IPS-15b (cell line): ENCODE measurements at regions not wholly inside any gene's neighbourhood (a gene's known extent, or its start where the extent isn't known, plus 50 kb on each side); places are given as distances from the start of the nearest gene placed in this dataset.

Source experiments
- H3K27me3 ChIP-seq: one replicate; pipeline ENCODE4 v1.6.1; 2013; ENCODE audit warnings: low read length; ENCODE audit not compliant: control insufficient read depth, insufficient read depth
- H3K36me3 ChIP-seq: one replicate; pipeline ENCODE4 v1.6.1; 2013; ENCODE audit warnings: low read length; ENCODE audit not compliant: control insufficient read depth, insufficient read depth
- H3K4me1 ChIP-seq: one replicate; pipeline ENCODE4 v1.6.1; 2013; ENCODE audit warnings: mild to moderate bottlenecking, low read length; ENCODE audit not compliant: control insufficient read depth, insufficient read depth
- H3K4me3 ChIP-seq: one replicate; pipeline ENCODE4 v1.5.1; 2013; ENCODE audit warnings: low read depth, low read length
- H3K9ac ChIP-seq: one replicate; pipeline ENCODE4 v1.6.1; 2013; ENCODE audit warnings: low read depth, mild to moderate bottlenecking, low read length
- H3K9me3 ChIP-seq: one replicate; pipeline ENCODE4 v1.6.1; 2013; ENCODE audit warnings: mild to moderate bottlenecking, low read length; ENCODE audit not compliant: control insufficient read depth, insufficient read depth

DNA sequence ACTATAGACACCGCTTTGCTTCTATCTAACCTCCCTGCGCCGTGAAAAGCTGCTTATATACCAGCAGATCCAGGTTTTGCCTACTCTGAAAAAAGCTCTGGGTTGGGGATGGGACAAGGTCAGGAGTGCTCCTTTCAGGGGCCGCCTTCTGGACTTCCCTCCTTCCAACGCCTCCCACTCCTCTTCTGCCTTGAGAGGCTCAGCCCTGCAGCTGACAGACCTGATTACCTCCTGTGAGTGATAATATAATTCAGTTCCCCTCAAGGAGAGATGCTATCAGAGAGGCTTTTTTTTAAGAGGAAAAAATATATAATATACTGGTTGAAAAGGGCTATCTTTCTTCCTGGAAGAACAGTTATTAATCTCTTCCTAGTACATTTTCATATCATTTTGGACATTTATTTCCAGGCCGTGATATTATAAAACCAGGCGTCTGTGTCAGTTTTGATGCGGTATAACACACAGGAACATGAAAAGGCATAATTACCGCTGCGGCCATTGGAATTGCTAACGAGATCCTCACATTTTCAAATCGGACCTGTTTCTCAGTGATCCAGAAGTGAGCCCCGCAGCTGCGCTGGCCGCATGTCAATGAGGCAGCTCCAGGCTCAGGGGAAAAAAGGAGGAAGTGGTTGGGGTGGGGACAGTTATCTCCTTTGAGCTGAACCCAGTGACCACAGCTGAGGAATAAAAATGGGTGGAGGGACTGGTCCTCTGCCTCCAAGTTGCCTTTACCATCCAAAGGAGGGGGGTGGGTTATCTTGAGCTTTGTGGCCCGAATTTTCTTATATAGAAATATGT, 457.1 kb downstream of the TYW1 start:
- Histone ChIP-seq H3K9ac (no peak overlapping the region), H3K9me3 (no peaks in the 10 kb centered on the region), H3K4me3 (no peak overlapping the region), H3K4me1 (no peaks in the 10 kb centered on the region), H3K36me3 (no peaks in the 10 kb centered on the region), H3K27me3 (no peaks in the 10 kb centered on the region)

DNA sequence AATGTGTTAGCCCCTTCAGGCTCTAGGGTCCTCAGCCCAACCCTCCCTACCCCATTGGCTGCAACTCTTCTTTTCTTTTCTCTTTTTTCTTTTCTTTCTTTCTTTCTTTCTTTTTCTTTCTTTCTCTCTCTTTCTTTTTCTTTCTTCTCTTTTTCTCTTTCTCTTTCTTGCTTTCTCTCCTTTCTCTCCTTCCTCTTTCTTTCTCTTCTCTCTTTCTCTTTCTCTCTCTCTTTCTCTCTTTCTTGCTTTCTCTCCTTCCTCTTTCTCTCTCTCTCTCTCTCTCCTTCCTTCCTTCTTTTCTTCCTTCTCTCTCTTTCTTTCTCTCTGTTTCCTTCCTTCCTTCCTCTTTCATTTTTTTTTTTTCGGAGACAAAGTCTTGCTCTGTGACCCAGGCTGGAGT, 458.9 kb downstream of the TYW1 start:
- Histone ChIP-seq H3K36me3 (no peaks in the 10 kb centered on the region), H3K9ac (no peak overlapping the region), H3K4me3 (no peak overlapping the region), H3K4me1 (no peaks in the 10 kb centered on the region), H3K27me3 (no peaks in the 10 kb centered on the region), H3K9me3 (no peaks in the 10 kb centered on the region)

DNA sequence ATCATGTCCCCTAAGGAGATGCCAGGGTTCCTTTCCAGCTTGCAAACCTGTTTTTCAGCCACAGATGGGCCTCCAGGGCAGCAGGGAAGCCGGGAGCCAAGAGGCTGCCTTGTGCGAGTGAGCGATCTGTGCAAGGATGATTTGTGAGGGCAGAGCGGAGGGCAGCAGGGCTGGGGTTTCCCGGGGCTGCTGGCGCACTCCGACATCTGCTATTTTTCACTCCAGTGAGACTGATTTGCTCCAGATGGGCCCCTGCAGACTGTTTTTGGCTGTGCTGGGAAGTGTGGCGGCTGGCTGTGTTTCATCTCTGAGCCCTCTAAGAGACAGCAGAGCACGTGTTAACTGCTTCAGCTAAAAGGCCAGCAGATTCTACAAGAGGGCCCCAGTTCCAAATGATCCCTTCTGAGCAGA, 466.2 kb downstream of the TYW1 start:
- Histone ChIP-seq H3K4me1 (no peaks in the 10 kb centered on the region), H3K9me3 (peaks cover 3% of the 10 kb centered on the region), H3K36me3 (no peaks in the 10 kb centered on the region), H3K4me3 (no peak overlapping the region), H3K27me3 (no peaks in the 10 kb centered on the region), H3K9ac (no peak overlapping the region)

DNA sequence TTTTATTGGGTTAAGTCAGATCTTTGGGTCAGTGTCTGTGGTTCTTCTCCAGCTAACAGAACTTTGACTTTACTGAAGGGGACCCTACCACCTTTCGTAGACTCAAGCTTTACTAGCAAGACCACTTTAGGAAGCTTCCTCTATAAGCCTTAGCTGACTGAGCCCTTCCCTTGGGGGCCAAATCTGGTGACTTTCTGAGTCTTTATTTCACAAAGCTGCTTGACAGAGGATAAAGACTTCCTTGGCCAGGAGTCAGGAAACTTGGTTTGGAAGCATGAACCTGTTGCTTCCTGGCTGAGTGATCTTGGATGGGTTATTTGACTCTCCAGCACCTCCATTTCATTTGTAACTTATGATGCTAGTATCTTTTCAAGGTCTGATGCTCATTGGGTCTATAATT, 466.7 kb downstream of the TYW1 start:
- H3K9me3 ChIP-seq: peaks cover 4% of the 10 kb centered on the region
- H3K4me3 ChIP-seq: no peak overlapping the region
- H3K4me1 ChIP-seq: no peaks in the 10 kb centered on the region
- no peaks in the 10 kb centered on the region for H3K36me3 ChIP-seq
- H3K9ac ChIP-seq: no peak overlapping the region
- H3K27me3 ChIP-seq: no peaks in the 10 kb centered on the region

DNA sequence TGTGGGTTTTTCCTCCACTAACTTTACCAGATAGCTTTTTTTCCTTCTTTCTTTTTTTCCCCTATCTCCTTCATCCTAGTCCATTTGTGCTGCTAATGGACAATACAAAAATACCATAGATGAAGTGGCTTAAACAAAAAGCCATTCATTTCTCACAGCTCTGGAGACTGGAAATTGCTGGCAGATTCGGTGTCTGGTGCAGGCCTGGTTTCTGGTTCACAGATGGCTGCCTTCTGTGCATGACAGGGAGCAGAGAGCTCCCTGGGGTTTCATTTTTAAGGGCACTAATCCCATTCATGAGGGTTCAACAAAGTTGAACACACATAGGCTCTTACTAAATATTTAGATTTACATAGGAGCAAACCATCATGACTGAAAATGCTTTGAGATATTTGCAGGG, 467.4 kb downstream of the TYW1 start:
- Histone ChIP-seq H3K9ac (no peak overlapping the region), H3K36me3 (no peaks in the 10 kb centered on the region), H3K9me3 (peaks cover 6% of the 10 kb centered on the region), H3K4me1 (no peaks in the 10 kb centered on the region), H3K27me3 (no peaks in the 10 kb centered on the region), H3K4me3 (no peak overlapping the region)

DNA sequence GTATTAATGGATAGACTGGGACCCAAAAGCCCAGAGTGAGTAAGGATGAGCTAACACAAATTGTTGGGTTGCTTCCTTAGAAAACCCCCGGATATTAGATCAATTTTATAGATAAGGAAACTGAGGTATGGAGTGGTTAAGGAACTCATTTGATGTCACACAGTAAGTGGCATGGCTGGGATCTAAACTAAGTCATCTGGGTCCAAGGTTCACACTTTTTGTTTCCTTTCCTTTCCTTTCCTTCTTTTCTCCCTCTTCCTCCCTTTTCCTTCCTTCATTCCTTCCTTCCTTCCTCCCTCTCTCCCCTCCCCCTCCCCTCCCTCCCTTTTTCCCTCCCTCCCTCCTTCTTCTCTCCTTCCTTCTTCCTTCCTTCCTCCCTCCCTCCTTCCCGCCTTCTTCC, 469.5 kb downstream of the TYW1 start:
- Histone ChIP-seq H3K9me3 (peaks cover 6% of the 10 kb centered on the region), H3K36me3 (no peaks in the 10 kb centered on the region), H3K4me1 (no peaks in the 10 kb centered on the region), H3K9ac (no peak overlapping the region), H3K4me3 (no peak overlapping the region), H3K27me3 (no peaks in the 10 kb centered on the region)

DNA sequence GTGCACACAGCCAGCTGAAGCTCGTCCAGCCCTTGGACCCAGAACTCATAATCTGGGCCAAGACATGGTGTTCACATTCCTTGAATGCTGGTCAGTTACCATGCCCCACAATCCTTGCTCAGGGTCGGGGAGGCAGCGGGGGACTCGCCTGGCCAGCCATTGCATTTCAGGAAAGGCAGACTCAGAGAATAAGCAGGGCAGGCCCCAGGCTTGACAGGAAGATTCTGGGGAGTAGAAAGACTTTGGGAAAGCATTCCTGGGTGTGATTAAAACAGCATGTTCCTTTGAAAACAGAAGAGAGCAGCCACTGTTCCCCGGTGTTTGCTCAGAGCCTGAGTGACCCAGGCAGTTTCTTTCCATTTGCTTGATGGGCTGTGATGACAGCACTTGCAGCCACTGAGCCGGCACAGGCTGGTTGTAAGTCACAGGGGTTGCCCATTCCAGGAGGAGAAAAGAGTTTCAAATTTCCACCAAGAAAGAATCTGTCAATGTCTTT, 473.7 kb downstream of the TYW1 start:
- no peaks in the 10 kb centered on the region for H3K27me3 ChIP-seq
- no peak overlapping the region for H3K9ac ChIP-seq
- no peak overlapping the region for H3K4me3 ChIP-seq
- no peaks in the 10 kb centered on the region for H3K4me1 ChIP-seq
- H3K9me3 ChIP-seq: peaks cover 6% of the 10 kb centered on the region
- H3K36me3 ChIP-seq: no peaks in the 10 kb centered on the region

DNA sequence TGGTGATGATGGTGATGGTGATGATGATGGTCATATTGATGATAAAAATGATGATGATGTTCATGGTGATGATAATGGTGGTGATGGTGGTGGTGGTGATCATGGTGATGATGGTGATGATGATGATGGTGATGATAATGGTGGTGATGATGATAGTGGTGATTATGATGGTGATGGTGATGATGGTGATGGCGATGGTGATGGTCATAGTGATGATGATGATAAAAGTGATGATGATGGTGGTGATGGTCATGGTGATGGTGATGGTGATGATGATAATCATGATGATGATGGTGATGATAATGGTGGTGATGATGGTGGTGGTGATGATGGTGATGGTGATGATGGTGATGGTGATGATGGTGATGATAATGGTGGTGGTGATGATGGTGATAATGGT, 478.7 kb downstream of the TYW1 start:
- no peak overlapping the region for H3K4me3 ChIP-seq
- no peaks in the 10 kb centered on the region for H3K4me1 ChIP-seq
- H3K9ac ChIP-seq: no peak overlapping the region
- H3K36me3 ChIP-seq: no peaks in the 10 kb centered on the region
- H3K27me3 ChIP-seq: no peaks in the 10 kb centered on the region
- H3K9me3 ChIP-seq: no peaks in the 10 kb centered on the region

DNA sequence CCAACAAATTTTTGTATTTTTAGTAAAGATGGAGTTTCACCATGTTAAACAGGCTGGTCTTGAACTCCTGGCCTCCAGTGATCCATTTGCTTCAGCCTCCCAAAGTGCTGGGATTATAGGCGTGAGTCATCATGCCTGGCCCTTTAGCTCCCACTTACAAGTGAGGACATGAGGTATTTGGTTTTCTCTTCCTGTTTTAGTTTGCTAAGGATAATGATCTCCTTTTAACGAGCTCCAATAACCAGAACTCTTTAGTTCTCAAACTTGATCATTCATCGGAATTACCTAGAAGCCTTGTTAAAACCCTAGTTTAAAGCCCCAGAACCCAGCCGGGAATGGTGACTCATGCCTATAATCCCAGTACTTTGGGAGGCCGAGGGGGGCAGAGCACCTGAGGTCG, 481.4 kb downstream of the TYW1 start:
- Histone ChIP-seq H3K36me3 (no peaks in the 10 kb centered on the region), H3K9ac (no peak overlapping the region), H3K9me3 (no peaks in the 10 kb centered on the region), H3K27me3 (no peaks in the 10 kb centered on the region), H3K4me1 (no peaks in the 10 kb centered on the region), H3K4me3 (no peak overlapping the region)

DNA sequence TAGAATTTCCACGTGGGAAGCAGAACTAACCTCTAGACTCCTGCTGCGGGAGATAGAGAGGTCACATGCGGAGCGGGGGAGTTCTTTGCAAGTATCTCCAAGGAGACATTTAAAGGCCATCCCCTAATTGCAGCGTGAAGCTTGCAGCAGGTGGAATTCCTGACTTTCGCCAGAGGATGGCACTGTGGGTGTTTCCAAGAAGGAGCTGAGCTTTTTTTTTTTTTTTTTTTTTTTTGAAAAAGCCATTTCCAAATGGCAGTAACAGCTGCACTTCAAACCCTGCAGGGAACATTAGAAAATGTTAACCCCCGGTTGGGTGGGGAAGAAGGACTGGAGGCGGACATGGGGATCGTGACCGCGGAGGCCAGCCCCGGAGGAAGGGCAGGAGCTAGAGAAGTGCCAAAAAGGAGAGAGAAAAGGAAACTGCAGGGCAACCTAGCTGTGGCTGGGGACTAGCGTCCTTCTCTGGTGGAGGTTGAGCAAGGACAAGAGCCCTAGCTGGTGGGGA, 487.7 kb downstream of the TYW1 start:
- Histone ChIP-seq H3K36me3 (no peaks in the 10 kb centered on the region), H3K27me3 (peaks cover 3% of the 10 kb centered on the region), H3K4me1 (no peaks in the 10 kb centered on the region), H3K9me3 (no peaks in the 10 kb centered on the region), H3K9ac (no peak overlapping the region), H3K4me3 (peak overlapping the region; percentile 41)

DNA sequence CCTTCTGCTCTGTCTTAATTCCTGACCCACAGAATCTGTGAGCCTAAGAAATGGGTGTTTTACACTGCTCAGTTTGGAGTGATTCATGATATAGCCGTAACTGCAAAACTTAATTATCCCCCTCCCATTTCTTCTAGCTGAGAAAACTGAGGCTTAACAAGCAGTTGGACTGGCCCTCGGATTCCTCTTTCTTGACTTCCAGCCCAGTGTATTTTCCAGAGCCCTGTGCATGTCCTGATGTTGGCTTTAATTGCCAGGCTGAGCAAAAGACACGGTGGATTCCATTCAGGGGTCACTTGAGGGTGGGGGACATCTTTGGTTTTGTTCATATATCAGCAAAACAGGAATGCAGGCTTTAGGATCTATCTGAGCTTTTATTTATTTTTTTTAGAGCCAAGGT, 489.8 kb downstream of the TYW1 start:
- no peaks in the 10 kb centered on the region for H3K9me3 ChIP-seq
- H3K9ac ChIP-seq: no peak overlapping the region
- H3K4me3 ChIP-seq: no peak overlapping the region
- H3K27me3 ChIP-seq: peaks cover 3% of the 10 kb centered on the region
- no peaks in the 10 kb centered on the region for H3K36me3 ChIP-seq
- no peaks in the 10 kb centered on the region for H3K4me1 ChIP-seq

DNA sequence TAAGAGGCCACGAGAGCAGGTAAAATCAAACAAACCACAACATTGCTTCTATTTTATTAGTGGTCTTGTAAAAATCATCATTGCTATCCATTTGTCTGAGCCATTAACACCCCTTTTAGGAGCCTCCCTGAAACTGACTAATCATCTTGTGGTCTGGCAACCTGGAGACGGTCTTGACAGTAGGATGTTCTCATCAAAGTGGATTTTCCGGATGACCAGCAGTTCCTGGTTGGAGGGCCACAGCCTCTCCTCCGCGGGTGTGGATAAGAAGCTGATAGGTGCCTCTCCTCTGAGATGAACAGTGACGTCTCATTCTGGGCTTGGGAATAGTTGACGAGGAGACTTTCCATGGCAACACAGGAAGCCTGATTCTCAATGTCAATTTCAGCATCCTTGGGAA, 490.7 kb downstream of the TYW1 start:
- Histone ChIP-seq H3K9me3 (no peaks in the 10 kb centered on the region), H3K36me3 (no peaks in the 10 kb centered on the region), H3K4me1 (no peaks in the 10 kb centered on the region), H3K27me3 (peaks cover 3% of the 10 kb centered on the region), H3K9ac (no peak overlapping the region), H3K4me3 (no peak overlapping the region)
